Stimulated activated CD4-positive, alpha-beta T cell treated with anti-CD3 and anti-CD28 coated beads, Interleukin-15, amount 100 ng/mL, for 1 hour (primary cell): ENCODE measurements at regions not wholly inside any gene's neighbourhood (a gene's known extent, or its start where the extent isn't known, plus 50 kb on each side); places are given as distances from the start of the nearest gene placed in this dataset.
"Not testable (repeated sequence)": the region's sequence is repeated elsewhere in the genome, so short reads cannot be mapped to it uniquely, and the experiment has no call there.

ENCODE experiments used
- DNase-seq, 2 donors: peaks; one replicate each; pipeline ENCODE4 v3.0.0-alpha.2; 2020; ENCODE audit warnings: low read depth in 1 of 2, low spot score in 1 of 2

DNA sequence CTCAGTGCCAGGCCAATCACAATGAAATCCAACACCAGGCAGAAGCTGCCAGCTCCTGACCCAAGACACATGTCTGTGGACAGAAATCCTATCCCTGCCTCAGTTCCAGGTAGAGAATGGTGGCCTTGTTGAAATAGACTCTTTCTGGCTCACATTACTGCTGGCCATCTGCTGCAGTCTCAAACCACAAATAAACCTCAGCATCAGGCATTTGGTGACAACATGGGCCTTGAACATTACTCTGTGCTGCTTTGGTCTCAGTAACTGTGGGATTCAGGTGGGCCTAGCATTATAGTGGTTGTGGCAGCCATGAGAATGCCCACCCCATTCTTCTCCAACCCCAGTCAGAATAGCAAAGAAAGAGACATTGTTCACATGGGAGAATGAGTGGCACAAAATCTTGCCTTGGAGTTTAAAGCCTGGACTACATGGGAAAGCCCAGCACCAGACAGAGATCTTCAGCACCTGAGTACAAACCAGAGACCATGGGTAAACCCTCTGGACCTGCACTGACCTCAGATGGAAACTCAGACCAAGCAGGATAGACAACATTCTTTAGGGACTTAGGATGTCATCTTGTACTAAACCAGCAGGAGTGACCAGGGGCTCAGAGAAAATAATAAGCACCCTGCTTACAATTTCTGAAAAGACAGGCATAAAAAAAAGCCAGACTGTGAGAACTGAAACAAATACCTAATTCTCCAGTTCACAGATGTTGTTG is 50.4 kb upstream of the TRAM1L1 start:
- DNase-seq, result no peak

DNA sequence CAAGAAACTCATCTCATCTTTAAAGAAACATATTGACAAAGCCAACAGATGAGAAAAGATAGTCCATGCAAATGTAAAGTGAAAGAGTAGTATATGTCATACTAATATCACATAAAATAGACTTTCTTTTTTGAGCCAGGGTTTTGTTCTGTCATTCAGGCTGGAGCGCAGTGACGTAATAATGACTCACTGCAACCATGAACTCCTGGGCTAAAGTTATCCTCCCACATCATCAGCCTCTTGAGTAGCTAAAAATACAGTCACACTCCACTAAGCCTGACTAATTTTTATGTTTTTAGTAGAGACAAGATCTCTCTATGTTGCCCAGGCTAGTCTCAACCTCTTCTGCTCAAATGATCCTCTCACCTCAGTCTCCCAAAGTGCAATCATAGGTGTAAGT is 51.8 kb upstream of the TRAM1L1 start:
- DNase-seq, result no peak

- not testable (repeated sequence) for DNase-seq
These were observed 53.4 kb upstream of the TRAM1L1 start for GRCh38 chr4:117138732-117139131.

DNA sequence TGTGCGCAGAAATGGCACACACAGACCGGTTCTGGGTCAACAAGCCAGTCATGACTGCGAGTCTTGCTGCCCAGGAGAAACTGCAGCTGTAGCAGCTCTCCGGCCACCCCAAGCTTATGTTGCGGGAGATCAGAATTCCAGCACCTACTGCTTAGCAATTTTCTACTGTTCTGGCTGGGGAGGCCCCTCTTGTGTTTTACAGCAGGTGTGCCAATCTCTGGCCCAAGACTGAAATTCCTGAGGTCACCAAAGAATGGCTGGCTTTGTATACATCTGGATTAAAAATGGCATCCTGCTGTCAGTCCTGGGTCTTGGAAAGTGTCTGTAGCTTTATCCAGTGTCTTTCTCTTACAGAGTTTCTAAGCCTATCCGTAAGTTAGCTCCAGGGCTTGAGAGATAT is 68.9 kb upstream of the TRAM1L1 start:
- no peak for DNase-seq

GRCh38 chr4:117156806-117157205 is 71.4 kb upstream of the TRAM1L1 start:
- no peak for DNase-seq

GRCh38 chr4:117157360-117157759 is 72.0 kb upstream of the TRAM1L1 start:
- no peak for DNase-seq

DNA sequence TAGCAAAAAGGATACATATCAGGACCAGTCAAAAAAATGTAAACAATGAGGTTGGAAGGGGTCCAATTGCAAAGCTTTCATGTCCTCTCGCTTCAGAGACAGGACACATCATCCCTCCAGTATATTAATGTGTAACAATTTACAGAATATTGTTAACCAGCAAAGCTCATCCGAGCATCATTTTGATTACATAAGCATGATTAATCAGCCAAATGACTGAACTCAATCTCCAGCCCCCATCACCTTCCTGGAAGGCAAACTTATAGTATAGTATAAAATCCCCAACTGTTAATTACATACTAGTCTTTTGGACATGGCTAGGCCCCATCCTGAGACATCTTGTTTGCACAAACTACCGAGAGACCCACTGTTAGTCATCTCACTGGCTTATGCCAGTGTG is 77.6 kb upstream of the TRAM1L1 start:
- no peak for DNase-seq

- DNase-seq, result no peak
These were observed 79.0 kb upstream of the TRAM1L1 start for GRCh38 chr4:117164338-117164737.

DNA sequence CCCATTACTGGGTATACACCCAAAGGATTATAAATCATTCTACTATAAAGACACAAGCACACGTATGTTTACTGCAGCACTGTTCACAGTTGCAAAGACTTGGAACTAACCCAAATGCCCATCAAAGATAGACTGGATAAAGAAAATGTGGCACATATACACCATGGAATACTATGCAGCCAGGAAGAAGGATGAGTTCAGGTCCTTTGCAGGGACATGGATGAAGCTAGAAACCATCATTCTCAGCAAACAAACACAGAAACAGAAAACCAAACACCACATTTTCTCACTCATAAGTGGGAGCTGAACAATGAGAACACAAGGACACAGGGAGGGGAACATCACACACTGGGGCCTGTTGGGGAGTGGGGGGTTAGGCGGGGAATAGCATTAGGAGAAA is 90.0 kb upstream of the TRAM1L1 start:
- DNase-seq, result not testable (repeated sequence)

- no peak for DNase-seq
These were observed 117.9 kb upstream of the TRAM1L1 start for GRCh38 chr4:117203231-117203630.

GRCh38 chr4:117210551-117210950 is 125.2 kb upstream of the TRAM1L1 start:
- no peak for DNase-seq

- DNase-seq, result no peak
These were observed 138.9 kb upstream of the TRAM1L1 start for GRCh38 chr4:117224256-117224655.

- no peak for DNase-seq
These were observed 140.1 kb upstream of the TRAM1L1 start for GRCh38 chr4:117225471-117225870.

DNA sequence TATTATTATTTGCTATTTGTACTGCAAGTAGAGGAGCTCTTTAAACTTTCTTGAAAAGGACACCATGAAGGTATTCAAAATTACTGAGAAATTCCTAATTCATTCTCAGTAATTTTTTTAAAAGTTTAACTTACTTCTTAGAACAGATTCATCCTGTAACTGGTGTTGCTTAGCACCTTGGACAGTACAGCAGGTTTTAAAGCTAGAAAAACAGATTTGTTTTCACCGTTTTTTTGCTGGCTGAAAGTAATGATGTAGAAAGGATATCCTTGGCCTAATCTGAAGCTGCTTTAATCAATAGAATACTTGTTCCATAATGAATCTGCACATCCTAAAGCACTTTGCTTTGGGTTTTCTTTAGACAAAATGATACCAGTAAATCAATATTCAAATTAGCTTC is 142.5 kb upstream of the TRAM1L1 start:
- no peak for DNase-seq

GRCh38 chr4:117239434-117239833 is 154.1 kb upstream of the TRAM1L1 start:
- DNase-seq, result no peak

GRCh38 chr4:117249333-117249732 is 164.0 kb upstream of the TRAM1L1 start:
- no peak for DNase-seq

DNA sequence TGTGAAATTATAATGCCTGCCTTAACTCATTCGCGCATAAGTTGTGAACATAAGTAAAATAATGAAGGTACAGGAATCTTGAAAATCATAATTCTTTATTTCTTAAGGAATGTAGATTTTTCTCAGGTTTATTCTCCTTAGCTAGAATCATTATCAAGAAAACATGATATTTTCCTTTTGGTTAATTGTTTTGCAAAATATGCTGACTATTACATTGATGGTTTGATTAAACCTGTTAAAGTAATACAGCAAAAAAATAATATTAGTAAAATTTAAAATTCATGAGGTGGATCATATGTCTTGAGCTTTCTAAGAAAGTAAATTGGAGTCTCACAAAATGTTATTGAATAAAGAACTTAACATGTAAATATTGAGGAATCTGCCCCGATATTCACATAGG is 178.7 kb upstream of the TRAM1L1 start:
- DNase-seq, result no peak

DNA sequence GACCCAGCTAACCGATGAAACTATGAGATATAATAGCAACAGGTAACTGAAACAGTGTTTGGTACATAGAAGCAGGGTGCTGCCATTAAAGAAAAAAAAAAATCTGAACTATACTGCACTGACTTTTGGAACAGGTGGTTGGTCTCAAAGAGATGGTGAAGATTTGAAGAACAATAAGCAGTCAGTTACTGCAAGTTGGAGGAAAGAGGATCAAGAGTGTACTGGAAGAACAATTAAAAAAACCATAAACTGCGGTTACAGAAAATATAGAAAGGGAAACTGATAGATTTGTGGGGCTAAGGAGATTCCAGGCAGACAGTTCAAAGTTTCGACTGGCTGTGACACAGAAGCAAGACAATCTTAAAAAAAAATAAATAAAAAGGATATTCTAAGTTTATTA is 181.9 kb upstream of the TRAM1L1 start:
- DNase-seq, result no peak

DNA sequence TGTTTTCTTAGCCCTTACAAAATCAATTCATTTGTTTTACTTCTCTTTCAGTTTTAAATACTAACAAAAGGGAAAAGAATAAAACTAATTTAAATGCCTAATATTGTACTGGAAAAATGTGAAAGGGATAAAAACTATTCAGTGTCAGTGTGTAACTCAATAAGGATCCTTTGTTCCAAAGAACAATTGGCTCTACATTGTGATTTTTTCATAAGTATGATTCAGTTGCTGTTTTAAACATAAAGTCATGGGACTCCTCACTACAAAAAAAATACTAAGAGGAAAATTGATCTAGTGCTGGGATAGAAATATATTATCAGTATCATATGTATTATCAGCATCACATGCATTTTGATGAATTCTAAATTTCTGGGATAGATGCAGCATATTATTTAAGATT is 199.4 kb upstream of the TRAM1L1 start:
- no peak for DNase-seq

DNA sequence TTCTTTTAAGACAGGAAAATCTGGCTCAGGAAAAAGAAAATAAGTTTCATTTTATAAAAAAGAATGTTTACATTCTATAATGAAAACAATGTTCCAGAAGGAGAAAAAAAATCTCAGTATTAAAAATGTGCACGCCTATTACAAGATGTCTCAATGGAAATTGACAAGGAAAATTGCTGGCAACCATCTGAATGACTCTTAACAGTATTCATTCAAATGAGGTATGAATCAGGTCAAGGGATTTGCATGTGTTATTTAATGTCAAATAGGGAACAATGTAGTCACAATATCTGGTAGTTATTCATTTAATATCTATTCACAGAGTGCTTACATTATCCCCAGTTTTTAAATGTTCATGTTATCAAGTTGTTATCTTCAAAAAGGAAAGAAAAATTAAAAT is 208.4 kb upstream of the TRAM1L1 start:
- DNase-seq, result no peak

- DNase-seq, result no peak
These were observed 216.8 kb upstream of the TRAM1L1 start for GRCh38 chr4:117302226-117302625.

DNA sequence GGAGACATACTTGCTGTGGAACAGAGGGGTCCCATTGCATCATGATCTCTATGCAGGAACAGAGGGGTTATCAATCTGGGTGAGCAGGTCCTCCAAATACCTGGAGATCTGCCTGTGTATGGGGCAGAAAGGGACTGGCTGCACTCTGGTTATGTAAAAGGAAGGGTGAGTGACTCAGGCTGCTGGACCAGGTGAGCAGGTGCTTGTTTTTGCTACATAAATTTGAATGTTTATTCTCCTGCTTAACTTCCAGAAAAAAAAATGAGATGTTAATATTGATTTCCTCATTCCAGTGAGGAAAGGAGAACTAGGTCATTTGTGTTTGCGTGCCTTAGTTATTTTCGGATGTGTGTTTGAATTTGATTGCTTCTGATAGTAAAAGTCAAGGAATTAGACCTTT is 225.8 kb upstream of the TRAM1L1 start:
- no peak for DNase-seq

GRCh38 chr4:117311989-117312388 is 226.6 kb upstream of the TRAM1L1 start:
- no peak for DNase-seq
